IPS-20b (cell line): ENCODE measurements at regions not wholly inside any gene's neighbourhood (a gene's known extent, or its start where the extent isn't known, plus 50 kb on each side); places are given as distances from the start of the nearest gene placed in this dataset.
"Not testable (repeated sequence)": the region's sequence is repeated elsewhere in the genome, so short reads cannot be mapped to it uniquely, and the experiment has no call there.

Experiments used
- H3K27ac ChIP-seq: one replicate; pipeline ENCODE4 v1.5.1; 2013; ENCODE audit warnings: low read length
- H3K27me3 ChIP-seq: 2 replicates; pipeline ENCODE4 v1.6.1; 2013; ENCODE audit warnings: mild to moderate bottlenecking, low read length, inconsistent platforms; ENCODE audit not compliant: insufficient read depth
- H3K36me3 ChIP-seq: 2 replicates; pipeline ENCODE4 v1.6.1; 2013; ENCODE audit warnings: low read depth, mild to moderate bottlenecking, inconsistent platforms, low read length, moderate library complexity; ENCODE audit not compliant: insufficient read depth
- H3K4me1 ChIP-seq: 2 replicates; pipeline ENCODE4 v1.6.1; 2013; ENCODE audit warnings: mild to moderate bottlenecking, control low read depth, inconsistent platforms, low read length, moderate library complexity; ENCODE audit not compliant: insufficient read depth
- H3K4me3 ChIP-seq: 2 replicates; pipeline ENCODE4 v1.5.1; 2013; ENCODE audit warnings: mild to moderate bottlenecking, low read length, inconsistent platforms
- H3K9ac ChIP-seq: 2 replicates; pipeline ENCODE4 v1.6.1; 2013; ENCODE audit warnings: low read depth, mild to moderate bottlenecking, inconsistent platforms, low read length, moderate library complexity
- H3K9me3 ChIP-seq: 2 replicates; pipeline ENCODE4 v1.6.1; 2013; ENCODE audit warnings: mild to moderate bottlenecking, low read depth, low read length, inconsistent platforms; ENCODE audit not compliant: insufficient read depth

DNA sequence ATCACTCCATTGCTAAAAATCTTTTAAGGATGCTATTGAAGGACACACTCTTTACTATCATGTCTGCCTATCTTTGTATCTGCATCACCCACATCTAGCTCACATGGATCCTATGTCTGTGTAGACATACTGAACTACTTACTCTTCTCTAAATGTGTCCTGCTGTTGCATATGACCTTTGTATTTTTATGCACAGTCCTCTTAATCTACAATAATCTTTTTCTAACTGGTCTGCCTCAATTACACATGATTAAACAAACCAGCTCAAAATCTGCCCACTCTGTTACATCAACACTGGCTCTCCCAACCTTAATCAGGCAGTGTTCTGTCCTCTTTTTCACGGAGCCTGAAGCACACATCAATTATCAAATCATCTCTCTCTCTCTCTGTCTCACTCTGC lies 316.3 kb upstream of the MGAT4C start:
- Histone ChIP-seq H3K9ac (no peak overlapping the region), H3K4me1 (no peaks in the 10 kb centered on the region), H3K27ac (no peak overlapping the region), H3K4me3 (no peak overlapping the region), H3K27me3 (no peaks in the 10 kb centered on the region), H3K9me3 (no peaks in the 10 kb centered on the region), H3K36me3 (no peaks in the 10 kb centered on the region)

DNA sequence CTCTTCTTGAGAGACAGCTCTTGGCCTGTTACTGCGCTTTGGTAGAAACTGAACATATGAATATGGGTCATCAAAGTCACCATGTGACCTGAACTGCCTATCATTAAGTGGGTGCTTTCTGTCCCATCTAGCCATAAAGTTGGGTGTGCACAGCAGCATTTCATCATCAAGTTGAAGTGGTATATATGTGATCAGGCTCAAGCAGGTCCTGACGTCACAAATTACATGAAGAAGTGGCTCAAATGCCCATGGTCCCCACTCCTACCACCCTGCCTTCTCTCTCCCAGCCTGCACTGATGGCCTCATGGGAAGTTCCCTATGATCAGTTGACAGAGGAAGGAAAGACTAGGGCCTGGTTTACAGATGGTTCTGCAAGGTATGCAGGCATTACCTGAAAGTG lies 308.8 kb upstream of the MGAT4C start:
- no peak overlapping the region for H3K4me3 ChIP-seq
- peaks cover 6% of the 10 kb centered on the region; the same call in 1 of the 2 replicates for H3K9me3 ChIP-seq
- H3K36me3 ChIP-seq = no peaks in the 10 kb centered on the region
- no peak overlapping the region for H3K27ac ChIP-seq
- no peaks in the 10 kb centered on the region for H3K27me3 ChIP-seq
- no peaks in the 10 kb centered on the region for H3K4me1 ChIP-seq
- no peak overlapping the region for H3K9ac ChIP-seq

DNA sequence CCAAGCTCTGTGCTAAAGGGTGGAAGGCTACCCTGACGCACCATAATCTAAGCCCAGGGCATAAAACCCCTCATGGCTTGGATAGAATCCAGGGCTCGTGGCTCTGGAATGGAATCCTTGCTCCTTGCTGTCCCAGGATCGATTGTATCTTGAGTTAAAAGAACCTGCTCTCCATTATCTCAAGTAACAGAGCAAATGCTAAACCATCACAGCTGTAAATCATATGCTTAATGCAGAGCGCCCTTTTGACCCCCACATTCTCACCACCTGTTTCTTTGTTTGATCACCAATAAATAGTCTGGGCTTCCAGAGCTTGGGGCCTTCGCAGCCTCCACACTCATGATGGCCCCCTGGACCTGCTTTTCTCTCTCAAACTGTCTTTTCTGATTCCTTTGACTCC lies 299.3 kb upstream of the MGAT4C start:
- not testable (repeated sequence) for H3K4me1 ChIP-seq, H3K27ac ChIP-seq, H3K36me3 ChIP-seq, H3K4me3 ChIP-seq, H3K9ac ChIP-seq, H3K9me3 ChIP-seq, H3K27me3 ChIP-seq

DNA sequence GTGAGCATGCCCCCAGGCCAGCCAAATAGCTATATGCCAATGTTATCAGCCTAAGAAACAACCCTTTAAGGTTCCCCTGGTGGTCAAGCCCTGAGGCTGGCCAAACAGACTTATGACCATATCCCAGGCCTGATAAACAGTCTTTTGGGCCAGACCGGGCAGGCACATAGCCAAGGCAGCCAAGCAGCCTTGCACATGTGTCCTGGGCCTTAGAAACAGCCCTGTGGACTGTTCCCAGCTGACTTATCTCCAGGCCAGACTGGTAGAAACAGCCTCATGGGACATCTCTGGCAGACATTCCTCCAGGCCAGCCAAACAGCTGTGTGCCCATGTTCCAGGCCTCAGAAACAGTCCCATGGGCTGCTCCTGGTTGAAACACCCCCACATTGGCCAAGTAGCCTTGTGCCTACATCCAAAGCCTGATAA lies 295.0 kb upstream of the MGAT4C start:
- no peaks in the 10 kb centered on the region for H3K9me3 ChIP-seq
- H3K4me3 ChIP-seq = no peak overlapping the region
- H3K36me3 ChIP-seq = no peaks in the 10 kb centered on the region
- no peaks in the 10 kb centered on the region for H3K4me1 ChIP-seq
- H3K27me3 ChIP-seq = no peaks in the 10 kb centered on the region
- no peak overlapping the region for H3K27ac ChIP-seq
- no peak overlapping the region for H3K9ac ChIP-seq

DNA sequence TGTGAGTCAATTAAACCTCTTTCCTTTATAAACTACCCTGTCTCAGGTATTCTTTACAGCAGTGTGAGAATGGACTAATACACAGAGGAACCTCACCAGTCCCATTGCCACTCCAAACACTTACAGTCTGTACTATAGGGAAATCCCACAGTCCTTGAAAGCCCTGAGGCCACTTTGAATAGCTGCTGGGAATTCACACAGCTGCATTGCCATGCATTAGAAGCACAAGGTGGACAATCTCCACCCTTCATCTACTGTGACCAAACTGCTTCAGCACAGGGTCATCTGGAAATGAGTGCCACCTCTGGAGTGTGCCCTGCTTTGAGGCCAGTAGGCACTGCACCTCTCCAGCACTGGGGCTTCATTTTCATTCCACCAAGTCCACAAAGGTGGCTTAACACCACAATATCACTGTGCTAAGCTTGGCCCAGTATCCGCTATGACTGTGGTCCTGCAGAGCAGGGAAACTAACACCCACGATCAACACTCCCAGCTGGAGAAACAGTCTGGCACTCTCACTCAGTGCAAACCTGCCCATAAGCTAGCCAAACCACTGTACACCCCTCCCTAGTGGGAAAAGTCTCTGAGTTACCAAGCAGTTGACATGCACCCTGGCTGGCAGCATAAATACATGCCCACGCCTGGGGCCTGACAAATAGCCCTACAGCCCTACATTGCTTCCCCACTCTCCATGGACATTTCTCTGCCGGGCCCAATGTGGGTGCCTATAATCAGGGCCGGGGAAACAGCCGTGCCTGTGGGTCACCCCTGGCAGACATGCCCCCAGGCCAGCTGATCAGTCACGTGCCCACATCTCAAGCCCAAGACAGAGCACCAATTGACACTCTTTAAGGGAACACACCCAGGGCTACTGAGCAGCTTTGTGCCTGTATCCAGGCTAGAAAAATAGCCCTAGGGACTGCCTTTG lies 294.3 kb upstream of the MGAT4C start:
- H3K4me1 ChIP-seq = no peaks in the 10 kb centered on the region
- no peaks in the 10 kb centered on the region for H3K9me3 ChIP-seq
- no peaks in the 10 kb centered on the region for H3K27me3 ChIP-seq
- H3K36me3 ChIP-seq = no peaks in the 10 kb centered on the region
- H3K27ac ChIP-seq = no peak overlapping the region
- H3K9ac ChIP-seq = no peak overlapping the region
- H3K4me3 ChIP-seq = no peak overlapping the region

DNA sequence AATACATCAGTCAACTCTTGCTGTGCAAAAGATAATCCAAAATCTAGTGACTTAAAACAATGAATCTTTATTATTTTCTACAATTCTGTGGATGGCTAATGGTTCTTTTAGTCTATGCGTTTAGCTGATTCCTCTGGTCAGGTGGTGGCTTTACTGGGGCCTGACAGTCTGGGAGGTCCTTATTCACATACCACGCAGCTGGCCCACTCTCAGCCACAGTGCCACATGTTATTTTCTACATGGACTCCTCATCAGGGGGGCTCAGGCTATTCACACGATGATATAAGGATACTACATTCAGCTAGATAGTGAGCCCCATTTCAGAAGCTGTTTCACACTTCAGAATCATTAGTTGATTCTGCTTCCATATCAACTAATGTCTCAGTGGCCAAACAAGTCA lies 287.5 kb upstream of the MGAT4C start:
- no peaks in the 10 kb centered on the region for H3K27me3 ChIP-seq
- no peak overlapping the region for H3K9ac ChIP-seq
- H3K36me3 ChIP-seq = no peaks in the 10 kb centered on the region
- no peak overlapping the region for H3K27ac ChIP-seq
- no peak overlapping the region for H3K4me3 ChIP-seq
- H3K4me1 ChIP-seq = no peaks in the 10 kb centered on the region
- H3K9me3 ChIP-seq = no peaks in the 10 kb centered on the region

DNA sequence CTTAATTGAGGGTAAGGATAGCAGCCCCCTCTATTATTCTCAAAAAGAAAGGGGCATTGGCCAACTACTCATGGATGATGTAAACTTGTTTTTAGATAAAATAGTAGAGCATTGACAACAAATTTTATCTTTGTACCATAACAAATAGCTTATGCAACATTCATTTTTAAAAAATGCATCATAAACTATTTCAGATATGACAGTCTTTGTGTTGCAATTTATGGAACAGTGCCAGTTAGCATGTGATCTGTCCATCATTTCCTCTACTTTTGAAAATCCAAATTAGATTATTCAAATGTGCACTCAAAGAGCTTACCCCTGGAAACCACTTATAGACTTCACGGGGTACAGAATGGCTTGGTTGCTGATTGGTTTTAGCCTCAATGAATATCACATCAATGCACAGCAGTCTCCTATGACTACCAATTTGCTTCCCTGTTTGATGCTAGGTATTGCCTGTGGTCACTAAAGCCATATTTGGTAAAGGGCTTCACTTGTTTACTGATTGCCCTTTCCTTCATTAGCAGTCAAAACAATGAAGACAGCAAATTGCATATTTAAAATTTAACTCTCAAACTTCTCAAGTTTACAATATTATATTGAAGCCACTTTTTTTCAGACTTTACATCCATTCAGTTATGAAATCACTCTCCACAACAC lies 274.9 kb upstream of the MGAT4C start:
- Histone ChIP-seq H3K4me1 (no peaks in the 10 kb centered on the region), H3K36me3 (no peaks in the 10 kb centered on the region), H3K4me3 (no peak overlapping the region), H3K27me3 (no peaks in the 10 kb centered on the region), H3K9ac (no peak overlapping the region), H3K27ac (no peak overlapping the region), H3K9me3 (no peaks in the 10 kb centered on the region)

DNA sequence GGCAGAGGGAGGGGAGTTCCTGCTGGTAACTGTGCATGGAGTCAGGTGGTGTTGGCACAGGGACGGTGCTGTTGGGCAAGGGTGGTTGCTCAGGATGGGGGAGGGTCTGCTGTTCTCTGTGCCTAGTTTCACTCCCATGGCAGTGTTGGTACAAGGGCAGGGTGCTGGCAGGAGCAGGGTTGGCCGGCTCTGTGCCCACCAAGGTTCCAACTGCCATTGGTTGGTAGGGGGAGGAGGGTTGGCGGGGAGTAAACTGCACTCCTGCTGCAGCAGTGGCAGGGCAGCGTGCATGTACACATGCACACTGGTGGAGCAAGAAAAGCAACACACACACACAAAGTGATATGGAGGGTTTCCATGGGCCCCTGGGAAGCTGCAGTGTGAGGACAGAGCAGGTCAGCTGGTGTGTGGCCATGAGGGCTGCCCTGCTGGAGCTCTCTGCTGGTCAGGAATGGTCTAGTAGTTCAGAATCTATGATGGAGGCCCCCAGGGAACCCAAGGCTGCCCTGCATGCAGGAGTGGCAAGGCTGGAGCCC lies 269.9 kb upstream of the MGAT4C start:
- H3K4me3 ChIP-seq = no peak overlapping the region
- H3K36me3 ChIP-seq = no peaks in the 10 kb centered on the region
- H3K9me3 ChIP-seq = peaks cover 4% of the 10 kb centered on the region; the same call in 1 of the 2 replicates
- no peak overlapping the region for H3K9ac ChIP-seq
- H3K27me3 ChIP-seq = no peaks in the 10 kb centered on the region
- no peak overlapping the region for H3K27ac ChIP-seq
- H3K4me1 ChIP-seq = no peaks in the 10 kb centered on the region

DNA sequence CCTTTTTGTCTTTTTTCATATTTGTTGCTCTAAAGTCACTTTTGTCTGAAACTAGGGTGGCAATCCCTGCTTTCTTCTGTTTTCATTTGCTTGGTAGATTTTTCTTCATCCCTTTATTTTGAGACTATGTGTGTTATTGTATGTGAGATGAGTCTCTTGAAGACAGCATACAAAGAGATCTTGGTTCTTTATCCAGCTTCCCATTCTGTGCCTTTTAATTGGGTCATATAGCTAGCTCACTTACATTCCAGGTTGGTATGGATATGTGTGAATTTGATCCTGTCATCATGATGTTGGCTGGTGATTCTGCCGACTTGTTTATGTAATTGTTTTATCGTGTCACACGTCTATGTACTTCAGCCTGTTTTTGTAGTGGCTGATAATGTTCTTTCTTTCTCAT lies 267.7 kb upstream of the MGAT4C start:
- Histone ChIP-seq H3K36me3 (no peaks in the 10 kb centered on the region), H3K4me1 (no peaks in the 10 kb centered on the region), H3K9me3 (peaks cover 4% of the 10 kb centered on the region; the same call in 1 of the 2 replicates), H3K27ac (no peak overlapping the region), H3K27me3 (no peaks in the 10 kb centered on the region), H3K4me3 (no peak overlapping the region), H3K9ac (no peak overlapping the region)

DNA sequence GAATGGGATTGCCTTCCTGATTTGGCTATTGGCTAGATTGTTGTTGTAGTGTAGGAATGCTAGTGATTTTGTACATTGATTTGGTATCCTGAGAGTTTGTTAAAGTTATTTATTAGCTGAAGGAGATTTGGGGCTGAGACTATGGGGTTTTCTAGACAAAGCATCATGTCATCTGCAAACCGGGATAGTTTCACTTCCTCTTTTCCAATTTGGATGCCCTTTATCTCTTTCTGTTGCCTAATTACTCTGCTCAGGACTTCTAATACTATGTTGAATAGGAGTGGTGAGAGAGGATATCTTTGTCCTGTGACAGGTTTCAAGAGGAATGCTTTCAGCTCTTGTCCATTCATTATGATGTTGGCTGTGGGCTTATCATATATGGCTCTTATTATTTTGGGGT lies 265.7 kb upstream of the MGAT4C start:
- Histone ChIP-seq H3K36me3 (no peaks in the 10 kb centered on the region), H3K9me3 (peaks cover 4% of the 10 kb centered on the region; the same call in 1 of the 2 replicates), H3K27me3 (no peaks in the 10 kb centered on the region), H3K4me1 (no peaks in the 10 kb centered on the region), H3K9ac (no peak overlapping the region), H3K4me3 (no peak overlapping the region), H3K27ac (no peak overlapping the region)

DNA sequence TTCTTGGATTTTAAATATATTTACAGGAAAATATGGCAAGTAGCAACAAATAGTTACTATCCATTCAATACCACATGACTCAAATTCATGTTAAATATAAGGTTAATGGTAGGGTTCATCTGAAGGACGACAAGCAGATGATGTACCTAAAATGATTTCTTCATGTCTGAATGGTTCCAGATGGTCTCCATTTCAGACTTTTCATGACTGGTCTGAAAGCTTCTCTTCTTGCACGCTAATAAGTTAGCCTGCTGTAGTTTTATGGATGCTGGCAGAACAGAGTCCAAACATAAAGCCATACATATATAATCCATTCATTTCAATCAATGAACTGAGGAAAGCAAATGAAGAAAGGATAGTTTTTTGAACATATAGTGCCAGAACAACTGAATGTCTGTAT lies 257.0 kb upstream of the MGAT4C start:
- Histone ChIP-seq H3K27me3 (no peaks in the 10 kb centered on the region), H3K4me1 (no peaks in the 10 kb centered on the region), H3K4me3 (no peak overlapping the region), H3K9me3 (no peaks in the 10 kb centered on the region), H3K9ac (no peak overlapping the region), H3K27ac (no peak overlapping the region), H3K36me3 (no peaks in the 10 kb centered on the region)

DNA sequence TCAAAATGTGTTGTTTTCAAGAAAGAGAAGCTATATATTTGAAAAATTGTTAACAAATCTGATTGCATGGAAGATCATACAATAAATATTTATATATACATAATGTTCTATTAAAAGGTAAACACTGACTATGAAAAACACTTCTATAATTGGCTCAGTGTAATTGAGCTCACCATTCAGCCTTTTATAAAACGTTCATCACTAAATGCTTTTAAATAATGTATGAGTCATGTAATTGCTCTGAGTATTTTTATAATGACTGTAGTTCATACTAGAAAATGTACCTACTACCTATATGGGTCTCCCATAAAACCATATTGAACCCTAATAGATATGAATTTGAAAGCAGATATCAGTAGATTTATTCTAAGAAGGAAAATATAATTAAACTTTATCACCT lies 240.4 kb upstream of the MGAT4C start:
- Histone ChIP-seq H3K27ac (no peak overlapping the region), H3K9me3 (no peaks in the 10 kb centered on the region), H3K36me3 (no peaks in the 10 kb centered on the region), H3K4me1 (no peaks in the 10 kb centered on the region), H3K27me3 (no peaks in the 10 kb centered on the region), H3K4me3 (no peak overlapping the region), H3K9ac (no peak overlapping the region)
